ENCODE measurements at regions not wholly inside any gene's neighbourhood (a gene's known extent, or its start where the extent isn't known, plus 50 kb on each side); places are given as distances from the start of the nearest gene placed in this dataset.

GRCh38 chr2:168380500-168380899, 75.6 kb upstream of the CERS6 start:
- TF ChIP-seq, protein P1, sequence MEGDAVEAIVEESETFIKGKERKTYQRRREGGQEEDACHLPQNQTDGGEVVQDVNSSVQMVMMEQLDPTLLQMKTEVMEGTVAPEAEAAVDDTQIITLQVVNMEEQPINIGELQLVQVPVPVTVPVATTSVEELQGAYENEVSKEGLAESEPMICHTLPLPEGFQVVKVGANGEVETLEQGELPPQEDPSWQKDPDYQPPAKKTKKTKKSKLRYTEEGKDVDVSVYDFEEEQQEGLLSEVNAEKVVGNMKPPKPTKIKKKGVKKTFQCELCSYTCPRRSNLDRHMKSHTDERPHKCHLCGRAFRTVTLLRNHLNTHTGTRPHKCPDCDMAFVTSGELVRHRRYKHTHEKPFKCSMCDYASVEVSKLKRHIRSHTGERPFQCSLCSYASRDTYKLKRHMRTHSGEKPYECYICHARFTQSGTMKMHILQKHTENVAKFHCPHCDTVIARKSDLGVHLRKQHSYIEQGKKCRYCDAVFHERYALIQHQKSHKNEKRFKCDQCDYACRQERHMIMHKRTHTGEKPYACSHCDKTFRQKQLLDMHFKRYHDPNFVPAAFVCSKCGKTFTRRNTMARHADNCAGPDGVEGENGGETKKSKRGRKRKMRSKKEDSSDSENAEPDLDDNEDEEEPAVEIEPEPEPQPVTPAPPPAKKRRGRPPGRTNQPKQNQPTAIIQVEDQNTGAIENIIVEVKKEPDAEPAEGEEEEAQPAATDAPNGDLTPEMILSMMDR (IDR thresholded peaks at IDR 0.05) = no peak
- no peak for TF ChIP-seq EP300 (IDR thresholded peaks at IDR 0.05)
